Astrocyte (in vitro differentiated cells and primary cell): ENCODE measurements at regions not wholly inside any gene's neighbourhood (a gene's known extent, or its start where the extent isn't known, plus 50 kb on each side); places are given as distances from the start of the nearest gene placed in this dataset.
"Not testable (repeated sequence)": the region's sequence is repeated elsewhere in the genome, so short reads cannot be mapped to it uniquely, and the experiment has no call there.

Experiments used
- DNase-seq: peaks from one replicate; pipeline ENCODE4 v3.0.0-alpha.2; 2010; ENCODE audit warnings: low read depth
- FAIRE-seq: peaks from 2 replicates; lab custom pipeline; 2011; peaks lifted over from hg19 to GRCh38; lab: Jason Lieb, UNC
- H2AFZ ChIP-seq: 2 replicates; pipeline ENCODE4 v1.6.0; 2012; ENCODE audit warnings: low read depth, low read length, inconsistent platforms
- H3K27ac ChIP-seq: 2 replicates; pipeline ENCODE4 v1.5.1; 2011; ENCODE audit warnings: low read depth, low read length, inconsistent platforms
- H3K27me3 ChIP-seq: 2 replicates; pipeline ENCODE4 v1.6.0; 2011; ENCODE audit warnings: low read length, inconsistent platforms; ENCODE audit not compliant: insufficient read depth
- H3K36me3 ChIP-seq: 2 replicates; pipeline ENCODE4 v1.5.1; 2011; ENCODE audit warnings: low read length, inconsistent platforms; ENCODE audit not compliant: insufficient read depth
- H3K4me1 ChIP-seq: 2 replicates; pipeline ENCODE4 v1.5.1; 2011; ENCODE audit warnings: low read length, inconsistent platforms; ENCODE audit not compliant: insufficient read depth
- H3K4me2 ChIP-seq: 2 replicates; pipeline ENCODE4 v1.6.0; 2012; ENCODE audit warnings: low read length, inconsistent platforms
- H3K4me3 ChIP-seq: 2 replicates; pipeline ENCODE4 v1.5.1; 2011; ENCODE audit warnings: low read depth, mild to moderate bottlenecking, low read length, inconsistent platforms; ENCODE audit not compliant: insufficient read depth
- H3K79me2 ChIP-seq: 2 replicates; pipeline ENCODE4 v1.6.0; 2012; ENCODE audit warnings: mild to moderate bottlenecking, low read length, inconsistent platforms; ENCODE audit not compliant: insufficient read depth
- H3K9ac ChIP-seq: 2 replicates; pipeline ENCODE4 v1.6.0; 2012; ENCODE audit warnings: mild to moderate bottlenecking, low read length, inconsistent platforms
- H3K9me3 ChIP-seq: 2 replicates; pipeline ENCODE4 v1.5.1; 2012; ENCODE audit warnings: low read depth, mild to moderate bottlenecking, low read length, inconsistent platforms; ENCODE audit not compliant: insufficient read depth
- H4K20me1 ChIP-seq: 2 replicates; pipeline ENCODE4 v1.6.0; 2012; ENCODE audit warnings: low read length, inconsistent platforms; ENCODE audit not compliant: insufficient read depth
- H3K27ac Mint-ChIP-seq: one replicate; pipeline ENCODE4 v1.8.0; 2021; ENCODE audit warnings: mild to moderate bottlenecking, mixed read lengths; ENCODE audit not compliant: unreplicated experiment
- H3K27me3 Mint-ChIP-seq: one replicate; pipeline ENCODE4 v1.8.0; 2021; ENCODE audit warnings: low read depth, mixed read lengths; ENCODE audit not compliant: unreplicated experiment
- H3K36me3 Mint-ChIP-seq: one replicate; pipeline ENCODE4 v1.8.0; 2021; ENCODE audit warnings: low read depth, mixed read lengths; ENCODE audit not compliant: unreplicated experiment
- H3K4me1 Mint-ChIP-seq: one replicate; pipeline ENCODE4 v1.8.0; 2021; ENCODE audit warnings: low read depth, mixed read lengths; ENCODE audit not compliant: unreplicated experiment
- H3K4me3 Mint-ChIP-seq: one replicate; pipeline ENCODE4 v1.8.0; 2021; ENCODE audit warnings: mild to moderate bottlenecking, moderate library complexity, mixed read lengths; ENCODE audit not compliant: unreplicated experiment
- H3K9me3 Mint-ChIP-seq: one replicate; pipeline ENCODE4 v1.8.0; 2021; ENCODE audit warnings: mild to moderate bottlenecking, mixed read lengths; ENCODE audit not compliant: unreplicated experiment
- CTCF ChIP-seq: IDR thresholded peaks from 2 replicates; pipeline ENCODE4 v1.5.1; 2011; ENCODE audit warnings: low read depth, mild to moderate bottlenecking, inconsistent platforms, low read length, moderate library complexity; ENCODE audit not compliant: insufficient read depth
- EZH2 ChIP-seq: IDR thresholded peaks from 2 replicates; pipeline ENCODE4 v1.6.1; 2012; ENCODE audit warnings: mild to moderate bottlenecking, low read length, inconsistent platforms; ENCODE audit not compliant: insufficient read depth

GRCh38 chr2:209298601-209299000 lies 125.2 kb upstream of the MAP2 start:
- FAIRE-seq (no peak), DNase-seq (no peak)
- H4K20me1 ChIP-seq: no peaks in the 10 kb centered on the region
- H3K9ac ChIP-seq: no peak overlapping the region
- H3K36me3 ChIP-seq: no peaks in the 10 kb centered on the region
- H3K27ac Mint-ChIP-seq: no peak overlapping the region
- no peaks in the 10 kb centered on the region for H3K27me3 ChIP-seq
- no peaks in the 10 kb centered on the region for H3K9me3 ChIP-seq
- H3K4me1 Mint-ChIP-seq: no peaks in the 10 kb centered on the region
- TF ChIP-seq CTCF (no peak), EZH2 (no peak)
- H3K36me3 Mint-ChIP-seq: peaks cover 5% of the 10 kb centered on the region
- H3K4me3 Mint-ChIP-seq: no peak overlapping the region
- H3K4me3 ChIP-seq: no peak overlapping the region
- H3K27me3 Mint-ChIP-seq: peaks cover 43% of the 10 kb centered on the region
- H3K4me1 ChIP-seq: no peaks in the 10 kb centered on the region
- no peak overlapping the region for H3K4me2 ChIP-seq
- no peaks in the 10 kb centered on the region for H3K79me2 ChIP-seq
- H3K27ac ChIP-seq: no peak overlapping the region
- H2AFZ ChIP-seq: no peak overlapping the region
- H3K9me3 Mint-ChIP-seq: no peaks in the 10 kb centered on the region

- H3K4me3 ChIP-seq, H3K4me1 ChIP-seq, H3K9me3 ChIP-seq, H3K4me2 ChIP-seq, H3K4me1 Mint-ChIP-seq, H3K9me3 Mint-ChIP-seq, H4K20me1 ChIP-seq, H3K36me3 ChIP-seq, H3K79me2 ChIP-seq, H2AFZ ChIP-seq, H3K4me3 Mint-ChIP-seq, H3K36me3 Mint-ChIP-seq, H3K9ac ChIP-seq, DNase-seq, FAIRE-seq, H3K27me3 ChIP-seq, H3K27ac ChIP-seq, H3K27ac Mint-ChIP-seq: not testable (repeated sequence)
- H3K27me3 Mint-ChIP-seq: peaks cover 43% of the 10 kb centered on the region
Observed at GRCh38 chr2:209299478-209299877, 124.4 kb upstream of the MAP2 start.

GRCh38 chr2:209300766-209301165 lies 123.1 kb upstream of the MAP2 start:
- not testable (repeated sequence) for H3K4me2 ChIP-seq, H3K9me3 ChIP-seq, H3K36me3 Mint-ChIP-seq, H3K4me1 Mint-ChIP-seq, H3K27ac Mint-ChIP-seq, H3K27ac ChIP-seq, H3K4me3 ChIP-seq, DNase-seq, H3K27me3 ChIP-seq, H3K4me1 ChIP-seq, H2AFZ ChIP-seq, FAIRE-seq, H3K9ac ChIP-seq, H3K4me3 Mint-ChIP-seq, H3K79me2 ChIP-seq, H3K36me3 ChIP-seq, H3K9me3 Mint-ChIP-seq, H4K20me1 ChIP-seq
- H3K27me3 Mint-ChIP-seq: peaks cover 43% of the 10 kb centered on the region

GRCh38 chr2:209305026-209305425 lies 118.8 kb upstream of the MAP2 start:
- no peak overlapping the region for H3K4me3 Mint-ChIP-seq
- Histone ChIP-seq H2AFZ (no peak overlapping the region), H3K79me2 (no peaks in the 10 kb centered on the region), H3K4me3 (no peak overlapping the region), H3K4me2 (no peak overlapping the region), H4K20me1 (no peaks in the 10 kb centered on the region), H3K27ac (no peak overlapping the region), H3K9ac (no peak overlapping the region), H3K27me3 (no peaks in the 10 kb centered on the region), H3K9me3 (no peaks in the 10 kb centered on the region), H3K4me1 (no peaks in the 10 kb centered on the region), H3K36me3 (no peaks in the 10 kb centered on the region)
- peaks cover 3% of the 10 kb centered on the region for H3K9me3 Mint-ChIP-seq
- peaks cover 5% of the 10 kb centered on the region for H3K36me3 Mint-ChIP-seq
- H3K27me3 Mint-ChIP-seq: peaks cover 32% of the 10 kb centered on the region
- DNase-seq (no peak), FAIRE-seq (no peak)
- TF ChIP-seq EZH2: no peak
- no peak for TF ChIP-seq CTCF
- no peak overlapping the region for H3K27ac Mint-ChIP-seq
- H3K4me1 Mint-ChIP-seq: no peaks in the 10 kb centered on the region
